HCT116 (cell line): ENCODE measurements at regions not wholly inside any gene's neighbourhood (a gene's known extent, or its start where the extent isn't known, plus 50 kb on each side); places are given as distances from the start of the nearest gene placed in this dataset.

Experiments used
- ATAC-seq: fragments of 200-7000 bp; cut with Tn5 transposase; 2 replicates; pipeline ENCODE4 v1.9.1; 2020; ENCODE audit warnings: mild to moderate bottlenecking, moderate library complexity
- BruUV-seq: library from RNA; stranded (reverse); fragments of 400-500 nt; replicated peaks from 2 replicates; lab custom pipeline; 2021; lab: Mats Ljungman, UMichigan
- CTCF ChIA-PET: fragments of 300-600 bp; sonication (Branson Sonifier 250); formaldehyde crosslinking; loops from one replicate; lab custom pipeline; 2021; ENCODE audit warnings: antibody characterized with exemption; lab: Charles Lee
- POLR2A ChIA-PET: fragments of 300-600, 350-600 bp; sonication (Branson Sonifier 250); formaldehyde crosslinking; loops from one replicate; lab custom pipeline; 2021; ENCODE audit warnings: antibody characterized with exemption; lab: Charles Lee
- RAD21 ChIA-PET, 2 experiments: fragments of 300-600 bp; sonication (Branson Sonifier 250); formaldehyde crosslinking; loops; one replicate each; lab custom pipeline; 2023; ENCODE audit warnings: low total read pairs in 2 of 2; ENCODE audit not compliant: uncharacterized antibody in 2 of 2, unreplicated experiment in 2 of 2, low non-redundant PET in 1 of 2; lab: Charles Lee
- DNase-seq: peaks from one replicate; pipeline ENCODE4 v3.0.0-alpha.2; 2010; ENCODE audit warnings: low read depth, low spot score
- H2AFZ ChIP-seq: fragments of 200-600 bp; shearing (Covaris generic), sonication (generic); 2 replicates; pipeline ENCODE4 v1.6.1; 2017; ENCODE audit warnings: low read depth, mixed run types, mixed read lengths, antibody characterized with exemption, low read length; ENCODE audit not compliant: poor library complexity, severe bottlenecking
- H3K27ac ChIP-seq: 2 replicates; pipeline ENCODE4 v1.5.1; 2012; ENCODE audit warnings: low read depth, low read length
- H3K27me3 ChIP-seq: fragments of 200-600 bp; sonication (generic); 2 replicates; pipeline ENCODE4 v1.6.1; 2016; ENCODE audit warnings: mixed run types, low read length, mixed read lengths; ENCODE audit not compliant: insufficient read depth
- H3K36me3 ChIP-seq, 2 experiments: fragments of 200-500 bp in 1 of 2; fragments of 200-600 bp in 1 of 2; sonication (Bioruptor generic) in 1 of 2; sonication (generic) in 1 of 2; 2 replicates each; pipeline versions ENCODE4 v1.5.1 to v1.6.1; 2014 to 2016; ENCODE audit warnings: low read length in 2 of 2, inconsistent platforms in 1 of 2, mixed read lengths in 1 of 2, mixed run types in 1 of 2; ENCODE audit not compliant: insufficient read depth in 2 of 2, control insufficient read depth in 1 of 2
- H3K4me1 ChIP-seq, 2 experiments: fragments of 200-600 bp in 1 of 2; sonication (generic) in 1 of 2; 2 replicates each; pipeline versions ENCODE4 v1.5.1 to v1.6.1; 2012 to 2017; ENCODE audit warnings: low read length in 2 of 2, inconsistent platforms in 1 of 2, mild to moderate bottlenecking in 1 of 2, mixed read lengths in 1 of 2, mixed run types in 1 of 2, moderate library complexity in 1 of 2; ENCODE audit not compliant: insufficient read depth in 2 of 2, control insufficient read depth in 1 of 2
- H3K4me2 ChIP-seq: fragments of 200-600 bp; sonication (generic); 2 replicates; pipeline ENCODE4 v1.6.1; 2017; ENCODE audit warnings: mixed run types, low read length, mixed read lengths
- H3K4me3 ChIP-seq, 2 experiments: fragments of 200-600 bp in 1 of 2; sonication (generic) in 1 of 2; replicated peaks in 1 of 2; 2 replicates each; pipeline ENCODE4 v1.5.1; 2011 to 2016; ENCODE audit warnings: low read length in 2 of 2, control low read depth in 1 of 2, low read depth in 1 of 2, mild to moderate bottlenecking in 1 of 2, mixed read lengths in 1 of 2, mixed run types in 1 of 2
- H3K79me2 ChIP-seq: fragments of 200-600 bp; sonication (generic); 2 replicates; pipeline ENCODE4 v1.6.1; 2017; ENCODE audit warnings: mild to moderate bottlenecking, mixed run types, low read length, moderate library complexity, mixed read lengths; ENCODE audit not compliant: insufficient read depth
- H3K9ac ChIP-seq: fragments of 200-600 bp; sonication (generic); 2 replicates; pipeline ENCODE4 v1.6.1; 2016; ENCODE audit warnings: low read length, mixed read lengths
- H3K9me2 ChIP-seq: fragments of 200-600 bp; sonication (generic), shearing (Covaris generic); 2 replicates; pipeline ENCODE4 v1.6.1; 2017; ENCODE audit warnings: mixed run types, mild to moderate bottlenecking, moderate library complexity; ENCODE audit not compliant: insufficient read depth
- H3K9me3 ChIP-seq, 2 experiments: fragments of 200-500 bp in 1 of 2; fragments of 200-600 bp in 1 of 2; sonication (Bioruptor generic) in 1 of 2; sonication (generic) in 1 of 2; 2 replicates each; pipeline ENCODE4 v1.6.1; 2014 to 2017; ENCODE audit warnings: low read length in 2 of 2, mixed read lengths in 2 of 2, inconsistent platforms in 1 of 2, low read depth in 1 of 2, mild to moderate bottlenecking in 1 of 2, mixed run types in 1 of 2, moderate library complexity in 1 of 2; ENCODE audit not compliant: control insufficient read depth in 1 of 2, insufficient read depth in 1 of 2
- H4K20me1 ChIP-seq: fragments of 200-600 bp; sonication (generic), shearing (Covaris generic); 2 replicates; pipeline ENCODE4 v1.6.1; 2017; ENCODE audit warnings: mixed run types, mild to moderate bottlenecking, moderate library complexity; ENCODE audit not compliant: insufficient read depth
- ATF3 ChIP-seq: IDR thresholded peaks from 2 replicates; pipeline ENCODE4 v1.6.1; 2012
- CBX3 ChIP-seq: IDR thresholded peaks from 2 replicates; pipeline ENCODE4 v1.6.1; 2012; ENCODE audit warnings: low read depth
- CTCF ChIP-seq, 3 experiments: fragments of 200-600 bp in 1 of 3; sonication (generic) in 1 of 3; IDR thresholded peaks in 2 of 3; conservative IDR thresholded peaks in 1 of 3; 2 replicates each; pipeline ENCODE4 v1.5.1; 2012 to 2017; ENCODE audit warnings: low read depth in 2 of 3, low read length in 2 of 3, antibody characterized with exemption in 1 of 3, borderline replicate concordance in 1 of 3, control low read depth in 1 of 3, mild to moderate bottlenecking in 1 of 3, mixed read lengths in 1 of 3, mixed run types in 1 of 3, moderate library complexity in 1 of 3; ENCODE audit not compliant: insufficient read depth in 1 of 3
- EGR1 ChIP-seq: IDR thresholded peaks from 2 replicates; pipeline ENCODE4 v1.6.1; 2012; ENCODE audit warnings: low read depth
- ELF1 ChIP-seq: IDR thresholded peaks from 2 replicates; pipeline ENCODE4 v1.6.1; 2012; ENCODE audit warnings: low read depth, borderline replicate concordance
- EZH2phosphoT487 ChIP-seq: fragments of 200-600 bp; IDR thresholded peaks from 2 replicates; pipeline ENCODE4 v1.6.1; 2018; ENCODE audit warnings: antibody characterized with exemption, borderline replicate concordance
- JUND ChIP-seq: IDR thresholded peaks from 2 replicates; pipeline ENCODE4 v1.6.1; 2012
- POLR2AphosphoS5 ChIP-seq: IDR thresholded peaks from 2 replicates; pipeline ENCODE4 v1.6.1; 2011; ENCODE audit warnings: mild to moderate bottlenecking, low read depth, low read length, moderate library complexity
- RAD21 ChIP-seq: IDR thresholded peaks from 2 replicates; pipeline ENCODE4 v1.6.1; 2012; ENCODE audit warnings: low read depth, mild to moderate bottlenecking
- SP1 ChIP-seq: IDR thresholded peaks from 2 replicates; pipeline ENCODE4 v1.6.1; 2012; ENCODE audit warnings: low read depth
- SRF ChIP-seq: IDR thresholded peaks from 2 replicates; pipeline ENCODE4 v1.6.1; 2012; ENCODE audit warnings: low read depth
- ZFX ChIP-seq: fragments of 450-650 bp; IDR thresholded peaks from 2 replicates; pipeline ENCODE4 v1.6.1; 2017
- intact Hi-C: fragments of 100-400 bp; cut with micrococcal nuclease; formaldehyde crosslinking; loops from 2 replicates; pipeline ENCODE4 v1.10.0; 2022

GRCh38 chr7:136339464-136339863 lies 362.3 kb upstream of the MTPN start (continued):
- TF ChIP-seq ELF1 (no peak), SRF (no peak), CTCF (IDR thresholded peaks at IDR 0.05 in 2 of 3, conservative IDR thresholded peaks at IDR 0.05 in 1 of 3; ENCODE audit: borderline replicate concordance in 1 of 3, insufficient read depth in 1 of 3, low read depth in 2 of 3, low read length in 2 of 3) (no peak)

GRCh38 chr7:136336932-136337331 lies 359.8 kb upstream of the MTPN start:
- POLR2A ChIA-PET, result no interaction called here
- no peak overlapping the region for H2AFZ ChIP-seq
- CTCF ChIA-PET, result no interaction called here
- H4K20me1 ChIP-seq, result no peaks in the 10 kb centered on the region
- no peaks in the 10 kb centered on the region; a peak in 1 of 4 replicates for H3K9me3 ChIP-seq
- DNase-seq (no peak), ATAC-seq (no peak)
- no peak overlapping the region for H3K9ac ChIP-seq
- no peak overlapping the region for H3K4me2 ChIP-seq
- RAD21 ChIA-PET, result no interaction called here
- intact Hi-C loops, result no loop called here
- no peaks in the 10 kb centered on the region for H3K36me3 ChIP-seq
- H3K79me2 ChIP-seq, result no peaks in the 10 kb centered on the region
- H3K27ac ChIP-seq, result no peak overlapping the region
- H3K9me2 ChIP-seq, result no peaks in the 10 kb centered on the region
- BruUV-seq, result no TSS peak
- H3K27me3 ChIP-seq, result no peaks in the 10 kb centered on the region
- H3K4me3 ChIP-seq, result no peak overlapping the region
- TF ChIP-seq SRF (no peak), POLR2AphosphoS5 (no peak), CTCF (IDR thresholded peaks at IDR 0.05 in 2 of 3, conservative IDR thresholded peaks at IDR 0.05 in 1 of 3; ENCODE audit: borderline replicate concordance in 1 of 3, insufficient read depth in 1 of 3, low read depth in 2 of 3, low read length in 2 of 3) (no peak), RAD21 (no peak), EGR1 (no peak), SP1 (no peak), EZH2phosphoT487 (no peak), ATF3 (no peak), ZFX (no peak), JUND (no peak), CBX3 (no peak)
- no peaks in the 10 kb centered on the region for H3K4me1 ChIP-seq
